ENCODE measurements at regions not wholly inside any gene's neighbourhood (a gene's known extent, or its start where the extent isn't known, plus 50 kb on each side); places are given as distances from the start of the nearest gene placed in this dataset.
"Not testable (repeated sequence)": the region's sequence is repeated elsewhere in the genome, so short reads cannot be mapped to it uniquely, and the experiment has no call there.

DNA sequence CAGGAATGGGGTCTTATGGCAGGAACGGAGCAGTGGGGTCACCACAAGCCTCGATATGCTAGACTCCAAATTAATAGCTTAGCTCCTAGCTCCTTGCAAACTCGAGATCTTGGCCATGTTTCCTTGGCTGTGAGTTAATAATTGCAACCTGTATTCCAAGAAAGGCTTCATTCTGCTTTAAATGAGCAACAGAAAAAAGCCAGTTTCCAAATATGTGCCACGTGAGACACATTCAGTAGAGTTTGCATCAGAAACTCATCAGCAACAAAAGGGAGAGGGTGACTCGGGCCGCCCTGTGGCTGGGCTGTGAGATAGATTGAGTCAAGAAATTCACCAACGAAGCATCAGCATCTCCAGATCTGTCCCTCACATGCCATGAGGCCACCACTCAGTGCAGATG, 112.0 kb downstream of the NPTX2 start:
- TF ChIP-seq POLR2AphosphoS5 (IDR thresholded peaks at IDR 0.05): no peak
- no peak for TF ChIP-seq POLR2A (IDR thresholded peaks at IDR 0.05)
- TF ChIP-seq, protein P1, sequence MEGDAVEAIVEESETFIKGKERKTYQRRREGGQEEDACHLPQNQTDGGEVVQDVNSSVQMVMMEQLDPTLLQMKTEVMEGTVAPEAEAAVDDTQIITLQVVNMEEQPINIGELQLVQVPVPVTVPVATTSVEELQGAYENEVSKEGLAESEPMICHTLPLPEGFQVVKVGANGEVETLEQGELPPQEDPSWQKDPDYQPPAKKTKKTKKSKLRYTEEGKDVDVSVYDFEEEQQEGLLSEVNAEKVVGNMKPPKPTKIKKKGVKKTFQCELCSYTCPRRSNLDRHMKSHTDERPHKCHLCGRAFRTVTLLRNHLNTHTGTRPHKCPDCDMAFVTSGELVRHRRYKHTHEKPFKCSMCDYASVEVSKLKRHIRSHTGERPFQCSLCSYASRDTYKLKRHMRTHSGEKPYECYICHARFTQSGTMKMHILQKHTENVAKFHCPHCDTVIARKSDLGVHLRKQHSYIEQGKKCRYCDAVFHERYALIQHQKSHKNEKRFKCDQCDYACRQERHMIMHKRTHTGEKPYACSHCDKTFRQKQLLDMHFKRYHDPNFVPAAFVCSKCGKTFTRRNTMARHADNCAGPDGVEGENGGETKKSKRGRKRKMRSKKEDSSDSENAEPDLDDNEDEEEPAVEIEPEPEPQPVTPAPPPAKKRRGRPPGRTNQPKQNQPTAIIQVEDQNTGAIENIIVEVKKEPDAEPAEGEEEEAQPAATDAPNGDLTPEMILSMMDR (IDR thresholded peaks at IDR 0.05): no peak
- TF ChIP-seq EP300 (IDR thresholded peaks at IDR 0.05): no peak
- no peak for ATAC-seq (ENCODE audit: low FRiP score in 2 of 2)
- DNase-seq: no peak
- no peaks in the 10 kb centered on the region for H3K27me3 ChIP-seq
- no peak overlapping the region for H3K27ac ChIP-seq
- H3K36me3 ChIP-seq: no peaks in the 10 kb centered on the region
- H3K4me3 ChIP-seq: no peak overlapping the region
- H3K4me1 ChIP-seq: no peaks in the 10 kb centered on the region
- peaks cover 0 to 5% (median 0%) of the 10 kb centered on the region in 4 donors for H3K9me3 ChIP-seq
- WGBS, 2 donors: 51 to 59% methylated on average over 7 of the region's 7 CpGs

DNA sequence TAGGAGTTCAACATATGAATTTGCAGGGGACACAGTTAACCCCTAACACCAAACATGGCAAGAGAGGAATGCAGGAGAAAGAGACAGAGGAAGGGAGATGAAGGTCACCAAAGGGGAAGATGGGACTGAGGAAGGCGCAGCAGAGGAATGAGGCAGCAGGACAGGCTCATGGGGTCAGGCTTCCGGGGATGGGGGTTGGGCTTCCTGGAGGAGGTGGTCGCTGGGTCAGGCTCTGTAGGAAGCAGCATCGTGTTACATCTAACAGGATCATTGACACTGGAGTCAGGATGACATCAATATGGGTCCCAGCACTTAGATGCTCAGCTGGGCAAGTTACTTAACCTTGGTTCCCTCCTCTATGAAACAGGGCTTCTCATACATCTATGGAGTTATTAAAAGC, 113.2 kb downstream of the NPTX2 start:
- no peak overlapping the region for H3K27ac ChIP-seq
- H3K4me1 ChIP-seq: no peaks in the 10 kb centered on the region
- ATAC-seq (ENCODE audit: low FRiP score in 2 of 2): no peak
- TF ChIP-seq EP300 (IDR thresholded peaks at IDR 0.05): no peak
- TF ChIP-seq POLR2A (IDR thresholded peaks at IDR 0.05): no peak
- TF ChIP-seq, protein P1 (IDR thresholded peaks at IDR 0.05): no peak
- TF ChIP-seq POLR2AphosphoS5 (IDR thresholded peaks at IDR 0.05): no peak
- no peak for DNase-seq
- 27 to 52% methylated on average over 4 of the region's 4 CpGs for WGBS, 2 donors
- no peak overlapping the region for H3K4me3 ChIP-seq
- H3K9me3 ChIP-seq: peaks cover 0 to 5% (median 0%) of the 10 kb centered on the region in 4 donors
- no peaks in the 10 kb centered on the region for H3K36me3 ChIP-seq
- H3K27me3 ChIP-seq: no peaks in the 10 kb centered on the region

DNA sequence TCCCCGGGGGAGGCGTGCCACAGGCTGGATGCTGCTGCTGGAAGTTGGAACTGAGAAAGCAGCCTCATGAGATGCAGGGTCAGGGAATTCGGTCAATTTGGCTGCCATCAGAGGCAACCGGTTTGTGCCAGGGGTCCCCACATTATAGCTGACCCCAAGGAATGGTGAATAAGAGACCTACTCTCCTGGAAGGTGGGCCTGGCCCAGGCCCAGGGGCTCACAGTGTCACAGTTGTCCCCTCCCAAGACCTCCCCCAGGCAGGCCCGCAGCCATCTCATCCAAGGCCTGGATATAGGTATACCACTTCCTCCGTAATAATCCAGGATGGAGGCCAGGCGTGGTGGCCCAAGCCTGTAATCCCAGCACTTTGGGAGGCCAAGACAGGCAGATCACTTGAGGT, 114.6 kb downstream of the NPTX2 start:
- H3K27ac ChIP-seq: no peak overlapping the region
- H3K27me3 ChIP-seq: no peaks in the 10 kb centered on the region
- H3K36me3 ChIP-seq: no peaks in the 10 kb centered on the region
- ATAC-seq (ENCODE audit: low FRiP score in 2 of 2) (no peak), DNase-seq (no peak)
- TF ChIP-seq POLR2AphosphoS5 (IDR thresholded peaks at IDR 0.05) (no peak), EP300 (IDR thresholded peaks at IDR 0.05) (no peak), POLR2A (IDR thresholded peaks at IDR 0.05) (no peak)
- TF ChIP-seq, protein P1 (IDR thresholded peaks at IDR 0.05): no peak
- H3K4me3 ChIP-seq: no peak overlapping the region
- no peaks in the 10 kb centered on the region for H3K4me1 ChIP-seq
- 90 to 95% methylated on average over 5 of the region's 7 CpGs for WGBS, 2 donors
- H3K9me3 ChIP-seq: peaks cover 0 to 5% (median 0%) of the 10 kb centered on the region in 4 donors

DNA sequence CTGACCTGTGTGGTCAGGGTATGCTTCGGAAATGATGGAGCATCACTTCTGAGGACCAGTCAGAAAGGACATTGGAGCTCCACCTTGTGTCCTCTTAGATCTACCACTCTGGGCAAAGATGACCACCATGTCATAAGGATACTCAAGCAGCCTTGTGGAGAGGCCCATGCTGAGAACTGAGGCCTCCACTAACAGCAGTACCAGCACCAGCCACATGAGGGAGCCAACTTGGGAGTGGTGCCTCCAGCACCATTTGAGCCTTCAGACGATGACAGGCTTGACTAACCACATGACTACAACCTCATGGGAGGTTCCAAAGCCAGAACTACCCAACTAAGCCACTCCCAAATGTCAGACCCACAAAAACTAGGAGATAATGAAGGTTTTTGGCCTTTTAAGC, 116.0 kb downstream of the NPTX2 start:
- no peak for TF ChIP-seq EP300 (IDR thresholded peaks at IDR 0.05)
- no peak for TF ChIP-seq POLR2AphosphoS5 (IDR thresholded peaks at IDR 0.05)
- TF ChIP-seq, protein P1 (IDR thresholded peaks at IDR 0.05): peak in 3 of 6 experiments; percentile 13 to 30 (median 24)
- ATAC-seq (ENCODE audit: low FRiP score in 2 of 2): no peak
- no peak for DNase-seq
- no peaks in the 10 kb centered on the region for H3K27me3 ChIP-seq
- 57 to 63% methylated on average over 2 of the region's 2 CpGs for WGBS, 2 donors
- H3K9me3 ChIP-seq: peaks cover 0 to 5% (median 0%) of the 10 kb centered on the region in 4 donors
- no peak overlapping the region for H3K4me3 ChIP-seq
- H3K4me1 ChIP-seq: no peaks in the 10 kb centered on the region
- no peak overlapping the region for H3K27ac ChIP-seq
- no peaks in the 10 kb centered on the region for H3K36me3 ChIP-seq

DNA sequence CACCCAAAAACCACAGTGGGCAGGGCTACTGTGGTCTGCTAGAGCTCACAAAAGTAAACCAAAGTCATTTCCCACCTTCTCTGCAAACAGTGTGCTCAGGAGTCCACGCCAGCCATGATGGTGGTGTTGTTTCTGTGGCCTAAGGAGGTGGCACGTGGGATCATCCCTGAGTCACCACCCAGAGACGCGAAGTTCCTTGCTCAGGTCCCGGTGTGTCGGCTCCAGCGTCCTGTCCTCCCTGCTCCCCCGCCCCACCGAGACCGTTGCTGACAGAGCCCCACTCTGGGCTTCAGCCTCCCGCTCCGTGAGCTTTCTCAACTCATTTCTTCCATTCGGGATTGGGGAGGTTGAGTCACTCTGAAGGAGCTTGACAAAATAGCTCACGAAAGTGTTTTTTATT, 118.7 kb downstream of the NPTX2 start:
- TF ChIP-seq POLR2A (IDR thresholded peaks at IDR 0.05) (no peak), POLR2AphosphoS5 (IDR thresholded peaks at IDR 0.05) (no peak), EP300 (IDR thresholded peaks at IDR 0.05) (no peak)
- TF ChIP-seq, protein P1 (IDR thresholded peaks at IDR 0.05): no peak
- no peaks in the 10 kb centered on the region for H3K4me1 ChIP-seq
- DNase-seq (no peak), ATAC-seq (ENCODE audit: low FRiP score in 2 of 2) (no peak)
- no peaks in the 10 kb centered on the region for H3K36me3 ChIP-seq
- 80 to 90% methylated on average over 14 of the region's 14 CpGs for WGBS, 2 donors
- H3K9me3 ChIP-seq: peaks cover 0 to 5% (median 0%) of the 10 kb centered on the region in 4 donors
- no peak overlapping the region for H3K4me3 ChIP-seq
- H3K27me3 ChIP-seq: no peaks in the 10 kb centered on the region
- H3K27ac ChIP-seq: no peak overlapping the region

DNA sequence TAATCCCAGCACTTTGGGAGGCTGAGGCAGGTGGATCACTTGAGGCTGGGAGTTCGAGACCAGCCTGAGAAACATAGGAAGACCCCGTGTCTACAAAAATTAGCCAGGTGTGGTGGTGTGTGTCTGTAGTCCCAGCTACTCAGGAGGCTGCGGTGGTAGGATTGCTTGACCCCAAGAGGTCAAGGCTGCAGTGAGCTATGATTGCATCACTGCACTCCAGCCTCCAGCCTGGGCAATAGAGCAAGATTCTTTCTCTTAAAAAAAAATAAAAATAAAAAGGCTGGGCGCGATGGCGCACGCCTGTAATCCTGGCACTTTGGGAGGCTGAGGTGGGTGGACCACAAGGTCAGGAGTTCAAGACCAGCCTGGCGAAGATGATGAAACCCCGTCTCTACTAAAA, 119.4 kb downstream of the NPTX2 start:
- ATAC-seq (ENCODE audit: low FRiP score in 2 of 2); H3K27ac ChIP-seq; H3K4me1 ChIP-seq; H3K27me3 ChIP-seq; H3K9me3 ChIP-seq; DNase-seq; H3K4me3 ChIP-seq; H3K36me3 ChIP-seq: not testable (repeated sequence)
- 83 to 89% methylated on average over 9 of the region's 9 CpGs for WGBS, 2 donors
